ENCODE measurements at regions not wholly inside any gene's neighbourhood (a gene's known extent, or its start where the extent isn't known, plus 50 kb on each side); places are given as distances from the start of the nearest gene placed in this dataset.

- no peak for DNase-seq (ENCODE audit: low spot score)
Measured at GRCh38 chr11:97263183-97263858, 873.5 kb downstream of the JRKL start.

DNA sequence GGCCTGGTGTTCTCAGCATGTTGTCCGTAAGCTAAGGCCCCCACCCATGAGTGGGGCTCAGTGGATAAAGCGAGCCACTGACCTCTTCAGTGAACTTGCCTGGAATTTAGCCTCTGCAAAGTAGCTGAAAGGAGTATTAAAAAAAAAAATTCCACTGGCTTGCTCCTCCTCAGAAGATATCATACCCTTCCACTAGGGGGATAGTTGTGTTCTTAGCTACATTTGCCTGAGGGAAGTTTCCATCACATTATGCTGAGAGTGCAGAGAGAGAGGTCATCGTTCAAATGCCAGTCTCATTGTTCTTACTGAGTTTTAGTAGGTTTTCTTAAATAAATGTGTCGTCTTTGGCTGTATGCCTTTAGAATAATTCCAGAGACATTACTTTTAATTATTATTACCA lies 879.7 kb downstream of the JRKL start:
- DNase-seq (ENCODE audit: low spot score) = no peak

DNA sequence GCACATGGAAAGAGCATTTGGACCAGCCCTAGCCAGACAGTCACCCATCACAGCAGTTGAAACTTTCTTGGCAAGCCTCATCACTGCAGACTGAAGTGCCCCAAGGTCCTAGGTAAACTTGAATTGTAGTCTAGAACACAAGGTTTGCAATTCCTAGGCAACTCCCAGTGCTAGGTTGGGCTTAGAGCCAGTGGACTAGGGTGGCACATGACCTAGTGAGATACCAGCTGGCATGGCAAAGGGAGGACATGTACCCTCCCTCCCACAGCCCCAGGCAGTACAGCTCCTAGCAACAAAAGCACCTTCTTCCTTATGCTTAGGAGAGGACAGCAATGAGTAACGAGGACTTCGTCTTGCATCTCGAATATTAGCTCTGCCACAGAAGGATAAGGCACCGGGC lies 889.5 kb downstream of the JRKL start:
- no peak for DNase-seq (ENCODE audit: low spot score)

GRCh38 chr11:97280347-97280746 lies 890.5 kb downstream of the JRKL start:
- DNase-seq (ENCODE audit: low spot score) = no peak

- no peak for DNase-seq (ENCODE audit: low spot score)
Measured at GRCh38 chr11:97289823-97290222, 900.0 kb downstream of the JRKL start.

DNA sequence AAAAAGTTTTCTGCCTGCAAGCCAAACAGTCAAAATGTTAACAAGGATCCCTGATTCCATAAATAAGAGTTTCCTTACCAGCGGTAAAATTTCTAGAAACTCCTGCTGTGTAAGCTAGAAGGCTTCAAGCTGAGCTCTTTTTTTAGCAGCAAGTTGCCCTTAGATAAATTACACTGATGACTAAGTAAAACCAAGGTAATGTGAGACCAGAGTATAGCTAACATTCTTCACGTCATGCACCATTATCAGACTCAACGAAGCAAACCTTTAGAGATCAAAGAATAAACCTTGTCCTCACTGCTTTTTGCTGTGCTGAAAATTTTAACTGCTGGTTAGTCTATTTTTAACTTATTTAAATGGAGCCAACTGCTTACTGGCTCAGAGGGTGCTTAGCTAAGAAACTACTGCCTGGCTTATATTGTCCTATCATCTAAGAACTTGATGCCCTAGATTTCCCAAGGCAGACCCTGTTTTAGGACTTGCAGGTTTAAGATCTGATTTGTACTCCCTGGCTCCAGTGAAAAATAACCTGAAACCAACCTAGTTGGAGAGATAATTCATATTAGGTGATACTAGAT lies 900.7 kb downstream of the JRKL start:
- peak; percentile 74 for DNase-seq (ENCODE audit: low spot score)

- no peak for DNase-seq (ENCODE audit: low spot score)
Measured at GRCh38 chr11:97296301-97296700, 906.5 kb downstream of the JRKL start.

- no peak for DNase-seq (ENCODE audit: low spot score)
Measured at GRCh38 chr11:97309291-97309690, 919.5 kb downstream of the JRKL start.

DNA sequence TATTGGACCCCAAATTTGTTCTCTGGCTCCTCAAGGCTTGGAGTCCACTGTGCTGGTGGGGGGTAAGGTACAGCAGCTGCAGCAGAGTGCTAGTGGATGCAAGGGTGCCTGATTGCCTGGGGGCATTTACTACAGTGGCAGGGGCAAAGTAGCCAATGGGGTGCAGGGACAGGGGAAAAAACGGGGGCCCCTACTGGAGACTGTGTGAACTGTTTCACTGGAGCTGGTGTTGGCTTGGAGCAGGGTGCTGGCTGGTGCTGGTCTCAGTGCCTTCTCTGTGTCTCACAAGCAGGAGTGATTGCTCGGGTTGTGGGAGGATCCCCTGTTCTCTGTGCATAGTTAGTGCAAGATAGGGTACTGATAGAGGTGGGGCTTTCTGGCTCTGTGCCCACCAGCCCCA lies 935.9 kb downstream of the JRKL start:
- no peak for DNase-seq (ENCODE audit: low spot score)

DNA sequence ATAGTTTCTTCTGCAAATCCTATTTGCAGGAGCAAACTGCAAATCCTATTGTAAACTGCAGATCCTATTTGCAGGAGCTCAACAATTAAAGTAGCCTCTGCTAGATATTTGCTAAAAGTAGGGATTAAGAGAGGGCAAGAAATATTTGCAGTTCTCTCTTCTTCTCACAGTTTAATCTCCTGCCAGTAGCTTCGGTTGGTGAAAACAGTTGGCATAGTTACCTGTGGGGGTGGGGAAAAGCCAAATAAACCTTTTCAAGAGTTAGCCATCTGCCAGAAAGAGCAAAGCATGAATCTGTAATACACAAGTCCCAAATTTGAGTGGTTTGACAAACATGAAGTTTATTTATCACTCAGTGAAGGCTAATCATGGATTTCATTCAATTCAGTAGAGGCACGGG lies 942.5 kb downstream of the JRKL start:
- no peak for DNase-seq (ENCODE audit: low spot score)

DNA sequence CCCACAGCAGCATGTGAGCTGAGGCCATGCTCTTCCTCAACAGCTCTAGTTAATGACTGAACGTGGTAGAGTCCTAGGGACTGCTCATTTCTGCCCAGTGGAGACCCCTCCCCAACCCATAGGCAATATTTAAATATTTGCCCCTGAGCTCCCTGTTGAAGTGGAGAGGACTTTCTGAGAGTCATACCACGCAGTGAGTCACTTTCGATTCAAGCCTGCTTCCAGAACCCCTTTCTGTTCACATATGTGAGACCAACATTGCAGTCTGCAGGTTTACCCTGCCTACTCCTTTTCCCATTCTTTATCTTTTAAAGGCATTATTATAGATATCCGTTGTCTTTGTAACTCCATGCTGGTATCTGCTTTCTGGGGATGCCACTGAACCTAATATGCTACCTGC lies 946.3 kb downstream of the JRKL start:
- no peak for DNase-seq (ENCODE audit: low spot score)

GRCh38 chr11:97345032-97345431 lies 955.2 kb downstream of the JRKL start:
- DNase-seq (ENCODE audit: low spot score) = peak; percentile 60

- DNase-seq (ENCODE audit: low spot score) = no peak
Measured at GRCh38 chr11:97349201-97349600, 959.4 kb downstream of the JRKL start.

DNA sequence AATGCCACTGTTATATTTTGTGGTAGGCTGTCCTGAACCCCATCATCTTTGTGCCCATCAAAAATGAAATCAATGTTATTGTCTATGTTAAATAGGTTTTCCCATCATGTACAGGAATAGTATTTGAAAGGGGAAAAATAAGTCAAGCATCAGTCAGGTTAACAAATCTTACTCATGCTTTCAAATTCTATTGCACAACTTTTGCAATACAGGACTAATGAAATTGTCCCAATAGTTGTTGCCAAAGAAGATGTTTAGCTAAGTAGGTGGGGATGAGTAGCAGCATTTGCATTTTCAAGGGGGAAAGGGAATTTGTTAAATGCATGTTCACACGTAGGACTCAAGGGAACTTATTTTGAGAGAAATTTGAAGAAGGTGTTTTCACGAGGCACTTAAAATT lies 962.1 kb downstream of the JRKL start:
- peak; percentile 6 for DNase-seq (ENCODE audit: low spot score)

- DNase-seq (ENCODE audit: low spot score) = no peak
Measured at GRCh38 chr11:97354026-97354425, 964.2 kb downstream of the JRKL start.

DNA sequence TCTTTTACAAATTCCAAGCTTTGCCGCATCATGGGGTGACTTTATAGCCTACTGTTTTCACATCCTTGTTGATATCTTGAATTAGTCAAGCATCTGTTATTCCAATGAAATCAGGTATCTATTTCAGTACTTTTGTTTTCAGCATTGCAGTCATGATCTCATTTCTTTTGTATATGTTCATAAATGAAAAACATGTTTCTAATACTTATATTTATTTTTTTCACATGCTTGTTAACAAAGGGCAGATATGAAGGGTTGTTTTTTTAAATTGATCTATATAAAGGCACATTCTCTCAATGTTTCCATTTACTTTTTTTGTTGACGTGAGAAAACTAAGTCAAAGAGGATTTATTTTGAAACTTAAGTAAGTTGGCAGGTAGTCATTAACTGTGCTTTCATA lies 964.8 kb downstream of the JRKL start:
- DNase-seq (ENCODE audit: low spot score) = no peak

DNA sequence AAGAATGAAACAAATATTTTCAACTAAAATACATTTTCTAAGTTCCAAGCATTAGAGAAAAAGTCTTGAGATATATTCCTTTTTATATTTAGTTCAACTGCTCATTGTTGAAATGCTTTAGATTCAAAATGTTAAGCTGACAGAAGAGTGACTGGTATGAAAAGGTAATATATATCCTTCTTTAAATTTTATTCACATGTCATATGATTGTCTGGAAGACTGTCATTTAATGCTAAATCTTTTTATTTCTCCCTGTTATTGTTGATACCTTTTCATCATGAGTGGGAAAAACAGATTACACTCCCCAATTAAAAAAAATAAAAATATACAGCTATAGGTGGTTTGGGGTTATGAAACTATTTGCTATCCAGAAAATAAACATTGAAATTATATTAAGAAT lies 965.4 kb downstream of the JRKL start:
- DNase-seq (ENCODE audit: low spot score) = no peak

GRCh38 chr11:97356144-97356543 lies 966.3 kb downstream of the JRKL start:
- DNase-seq (ENCODE audit: low spot score) = no peak

GRCh38 chr11:97359016-97359415 lies 969.2 kb downstream of the JRKL start:
- DNase-seq (ENCODE audit: low spot score) = no peak

GRCh38 chr11:97361812-97362378 lies 972.1 kb downstream of the JRKL start:
- peak; percentile 74 for DNase-seq (ENCODE audit: low spot score)

DNA sequence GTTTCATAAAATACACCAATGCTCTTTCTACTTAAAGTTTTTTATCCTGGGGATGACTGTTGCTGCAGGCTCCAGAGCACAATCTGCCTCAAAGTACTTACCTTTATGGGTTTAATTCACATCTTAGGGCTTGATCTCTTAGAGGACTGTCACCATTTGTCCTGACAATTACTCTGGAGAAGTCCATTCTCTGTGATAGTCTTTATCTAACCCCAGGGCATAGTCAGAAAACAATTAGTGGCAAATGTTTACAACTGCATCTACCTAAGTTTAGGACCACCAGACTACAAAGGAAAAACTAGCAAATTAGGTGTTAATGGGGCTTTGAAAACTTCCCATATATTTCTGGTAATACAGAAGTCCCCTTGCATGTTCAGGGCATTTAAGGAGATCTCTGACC lies 973.5 kb downstream of the JRKL start:
- no peak for DNase-seq (ENCODE audit: low spot score)

GRCh38 chr11:97364047-97364446 lies 974.2 kb downstream of the JRKL start:
- peak; percentile 23 for DNase-seq (ENCODE audit: low spot score)

GRCh38 chr11:97367406-97368083 lies 977.7 kb downstream of the JRKL start:
- DNase-seq (ENCODE audit: low spot score) = no peak

Measured in umbilical cord (tissue), 1 donor.